Astrocyte of the spinal cord (primary cell): ENCODE measurements at regions not wholly inside any gene's neighbourhood (a gene's known extent, or its start where the extent isn't known, plus 50 kb on each side); places are given as distances from the start of the nearest gene placed in this dataset.

Experiments used
- DNase-seq: peaks from one replicate; pipeline ENCODE4 v3.0.0; 2011; ENCODE audit warnings: low read depth, low spot score
- H3K4me3 ChIP-seq: 2 replicates; pipeline ENCODE4 v1.5.1; 2011; ENCODE audit warnings: low read depth, mild to moderate bottlenecking, low read length, moderate library complexity
- in situ Hi-C: cut with HindIII; loops from 2 replicates; pipeline ENCODE4 v1.10.0; 2017; ENCODE audit warnings: low sequenced_read_pairs
- TF ChIP-seq, protein P1 (sequence below): IDR thresholded peaks from 2 replicates; pipeline ENCODE4 v1.5.1; 2012; ENCODE audit warnings: low read depth, mild to moderate bottlenecking, low read length, inconsistent platforms

DNA sequence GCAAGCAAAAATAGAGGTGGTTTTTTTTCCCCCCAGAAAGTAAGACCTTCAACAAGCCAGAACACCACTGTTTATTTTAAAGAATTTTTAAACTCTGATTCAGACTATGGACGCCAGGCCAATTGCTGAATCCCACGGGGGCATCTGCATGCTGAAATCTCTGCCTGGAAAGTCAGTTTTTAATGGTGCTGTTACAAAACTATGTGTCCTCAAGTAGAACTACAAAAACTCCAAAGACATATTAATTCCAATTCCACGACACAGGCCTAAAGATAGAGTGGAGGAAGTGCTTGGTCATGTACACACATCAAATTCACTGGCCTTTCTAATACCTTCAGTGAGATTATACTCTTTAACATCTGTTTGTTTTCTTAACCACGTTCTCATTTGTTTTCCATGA lies 490.5 kb upstream of the NR2F2 start:
- in situ Hi-C loops = no loop called here
- DNase-seq = peak; percentile 89
- TF ChIP-seq, protein P1, sequence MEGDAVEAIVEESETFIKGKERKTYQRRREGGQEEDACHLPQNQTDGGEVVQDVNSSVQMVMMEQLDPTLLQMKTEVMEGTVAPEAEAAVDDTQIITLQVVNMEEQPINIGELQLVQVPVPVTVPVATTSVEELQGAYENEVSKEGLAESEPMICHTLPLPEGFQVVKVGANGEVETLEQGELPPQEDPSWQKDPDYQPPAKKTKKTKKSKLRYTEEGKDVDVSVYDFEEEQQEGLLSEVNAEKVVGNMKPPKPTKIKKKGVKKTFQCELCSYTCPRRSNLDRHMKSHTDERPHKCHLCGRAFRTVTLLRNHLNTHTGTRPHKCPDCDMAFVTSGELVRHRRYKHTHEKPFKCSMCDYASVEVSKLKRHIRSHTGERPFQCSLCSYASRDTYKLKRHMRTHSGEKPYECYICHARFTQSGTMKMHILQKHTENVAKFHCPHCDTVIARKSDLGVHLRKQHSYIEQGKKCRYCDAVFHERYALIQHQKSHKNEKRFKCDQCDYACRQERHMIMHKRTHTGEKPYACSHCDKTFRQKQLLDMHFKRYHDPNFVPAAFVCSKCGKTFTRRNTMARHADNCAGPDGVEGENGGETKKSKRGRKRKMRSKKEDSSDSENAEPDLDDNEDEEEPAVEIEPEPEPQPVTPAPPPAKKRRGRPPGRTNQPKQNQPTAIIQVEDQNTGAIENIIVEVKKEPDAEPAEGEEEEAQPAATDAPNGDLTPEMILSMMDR = no peak
- H3K4me3 ChIP-seq = no peak overlapping the region

DNA sequence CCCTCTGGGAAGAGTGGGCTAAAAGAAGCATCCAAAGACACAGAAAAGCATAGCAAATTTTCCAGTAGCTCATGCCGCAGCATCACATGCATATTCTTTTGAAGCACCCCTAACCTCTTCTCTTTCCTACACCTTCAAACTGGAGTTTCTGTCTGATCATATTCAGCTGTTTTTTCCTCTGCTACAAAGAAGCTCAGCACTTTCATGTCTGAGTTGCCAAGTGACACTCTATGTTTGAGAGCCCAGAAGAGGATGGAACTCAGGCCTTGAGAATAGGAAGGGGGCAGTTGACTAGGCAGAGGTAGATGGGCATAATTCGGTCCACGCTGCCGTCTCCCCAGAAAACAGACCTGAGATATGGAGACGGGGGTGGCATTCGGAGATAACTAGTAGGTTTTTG lies 489.6 kb upstream of the NR2F2 start:
- no peak overlapping the region for H3K4me3 ChIP-seq
- DNase-seq = no peak
- in situ Hi-C loops = no loop called here
- TF ChIP-seq, protein P1 = no peak

DNA sequence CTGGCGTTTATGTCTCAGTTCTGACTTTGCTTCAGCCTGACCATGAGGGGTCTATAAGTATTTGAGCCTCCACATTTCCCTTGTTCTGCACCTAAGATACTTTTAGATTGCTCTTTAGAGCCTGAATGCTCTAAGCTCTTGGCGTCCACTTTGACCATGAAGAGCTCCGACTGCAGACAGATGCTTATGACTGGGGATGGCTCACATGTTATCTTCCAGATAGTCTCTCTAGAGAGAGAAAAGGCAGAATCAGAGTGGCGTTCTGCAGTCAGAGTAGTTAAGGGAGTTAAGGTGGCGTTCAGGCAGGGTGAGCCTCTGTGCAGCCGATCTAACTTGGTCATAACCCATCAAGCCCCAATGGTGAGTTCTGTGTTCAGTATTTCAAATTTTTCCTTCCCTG lies 487.9 kb upstream of the NR2F2 start:
- H3K4me3 ChIP-seq = no peak overlapping the region
- no peak for DNase-seq
- in situ Hi-C loops = no loop called here
- TF ChIP-seq, protein P1 = no peak

DNA sequence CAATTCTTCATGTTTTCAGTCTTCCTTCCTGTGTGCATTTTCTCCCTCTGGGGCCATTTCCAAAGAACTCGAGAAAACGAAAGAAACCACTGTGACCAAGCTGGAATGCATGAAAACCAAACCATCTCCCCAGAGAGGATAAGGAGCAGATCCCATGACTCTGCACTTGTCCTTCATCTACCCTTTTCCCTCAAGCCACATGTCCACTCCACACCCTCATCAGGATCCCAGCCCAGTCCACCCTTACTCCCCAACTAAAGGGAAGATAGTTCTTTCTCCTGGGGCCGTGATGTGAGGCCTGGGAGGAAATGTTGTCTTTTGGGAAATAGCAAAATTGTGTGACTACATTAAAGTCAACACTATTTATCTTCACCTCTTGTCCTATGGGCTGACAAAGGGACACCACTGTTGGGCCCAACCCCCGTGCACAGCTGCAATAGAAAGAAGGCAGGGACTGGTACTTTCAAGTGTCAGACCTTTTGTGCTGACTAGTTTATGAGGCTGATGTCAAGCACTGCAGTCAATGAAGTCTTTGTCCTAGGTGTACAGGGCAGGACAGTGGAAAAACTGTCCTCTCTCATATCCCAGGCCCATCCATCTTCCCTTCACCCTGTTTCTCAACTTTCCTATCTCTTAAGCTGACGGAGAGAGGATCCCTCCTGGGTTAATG lies 487.1 kb upstream of the NR2F2 start:
- no peak overlapping the region for H3K4me3 ChIP-seq
- TF ChIP-seq, protein P1 = no peak
- peak; percentile 89 for DNase-seq
- in situ Hi-C loops = no loop called here

DNA sequence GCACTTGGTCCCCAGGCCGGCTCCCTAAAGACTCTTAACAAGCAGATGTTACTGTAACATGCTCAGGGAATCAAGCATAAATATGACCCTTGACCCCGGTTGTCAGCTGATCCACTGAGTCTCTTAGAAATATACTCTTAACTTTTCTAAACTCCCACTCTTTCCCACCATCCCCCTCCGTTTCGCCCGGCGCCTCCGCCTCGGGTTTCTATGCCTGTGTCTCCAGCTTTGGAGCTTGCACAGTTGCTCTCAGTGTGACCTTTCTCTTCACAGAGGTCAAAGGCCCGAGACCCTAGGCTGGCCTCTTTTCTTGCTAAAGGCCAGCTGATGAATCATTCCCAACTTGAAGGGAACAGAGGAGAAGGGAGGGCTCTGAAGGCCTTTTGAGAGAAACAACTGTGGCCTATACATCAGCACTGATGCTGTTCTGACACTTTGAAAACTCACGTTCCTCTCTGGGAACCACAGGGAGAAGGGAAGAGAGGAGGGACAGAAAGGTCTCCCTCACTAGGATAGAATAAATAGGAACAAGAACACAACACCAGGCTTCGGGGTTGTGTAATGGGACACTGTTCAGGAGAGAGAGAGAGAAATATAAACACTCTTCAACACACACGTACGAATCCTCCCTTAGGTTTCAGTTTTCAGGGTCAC lies 484.5 kb upstream of the NR2F2 start:
- peak; percentile 69 for DNase-seq
- in situ Hi-C loops = no loop called here
- H3K4me3 ChIP-seq = no peak overlapping the region
- TF ChIP-seq, protein P1 = no peak

DNA sequence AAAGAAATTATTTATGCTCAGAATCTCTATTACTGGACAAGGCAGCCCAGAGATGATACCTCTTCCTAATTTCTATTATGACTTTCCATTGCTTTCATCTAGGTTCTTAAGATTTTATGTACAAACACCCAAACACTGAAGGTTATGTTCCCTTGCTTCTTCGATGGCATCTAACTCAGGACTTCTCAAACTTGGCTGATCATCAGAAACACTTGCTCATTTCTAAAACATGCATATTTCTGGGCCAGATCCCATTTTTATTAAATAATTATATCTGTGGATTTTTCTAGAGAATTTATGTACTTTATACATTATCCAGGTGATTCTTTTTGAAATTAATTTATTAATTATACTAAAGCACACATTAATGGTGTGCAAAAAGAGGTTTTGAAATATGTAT lies 482.4 kb upstream of the NR2F2 start:
- no peak for DNase-seq
- in situ Hi-C loops = no loop called here
- no peak overlapping the region for H3K4me3 ChIP-seq
- TF ChIP-seq, protein P1 = no peak
